GM21786 (cell line): ENCODE measurements at regions not wholly inside any gene's neighbourhood (a gene's known extent, or its start where the extent isn't known, plus 50 kb on each side); places are given as distances from the start of the nearest gene placed in this dataset.
"Not testable (repeated sequence)": the region's sequence is repeated elsewhere in the genome, so short reads cannot be mapped to it uniquely, and the experiment has no call there.

Experiments used
- ATAC-seq: cut with Tn5 transposase; IDR thresholded peaks from one replicate; pipeline ENCODE4 v1.9.1; 2021; ENCODE audit not compliant: unreplicated experiment

- no peak for ATAC-seq
Measured at GRCh38 chr6:145139140-145139850, 596.0 kb downstream of the EPM2A start.

GRCh38 chr6:145139895-145140294, 595.4 kb downstream of the EPM2A start:
- ATAC-seq, result no peak

- no peak for ATAC-seq
Measured at GRCh38 chr6:145141572-145141971, 593.7 kb downstream of the EPM2A start.

- ATAC-seq, result no peak
Measured at GRCh38 chr6:145142958-145143357, 592.4 kb downstream of the EPM2A start.

- ATAC-seq, result no peak
Measured at GRCh38 chr6:145143379-145143778, 591.9 kb downstream of the EPM2A start.

- ATAC-seq, result no peak
Measured at GRCh38 chr6:145147559-145147958, 587.8 kb downstream of the EPM2A start.

- peak; percentile 77 for ATAC-seq
Measured at GRCh38 chr6:145147981-145148749, 587.2 kb downstream of the EPM2A start.

GRCh38 chr6:145148776-145149175, 586.5 kb downstream of the EPM2A start:
- no peak for ATAC-seq

- no peak for ATAC-seq
Measured at GRCh38 chr6:145151624-145152023, 583.7 kb downstream of the EPM2A start.

GRCh38 chr6:145153495-145153894, 581.8 kb downstream of the EPM2A start:
- ATAC-seq, result no peak

- ATAC-seq, result no peak
Measured at GRCh38 chr6:145155411-145155810, 579.9 kb downstream of the EPM2A start.

- ATAC-seq, result no peak
Measured at GRCh38 chr6:145155873-145156782, 579.2 kb downstream of the EPM2A start.

- not testable (repeated sequence) for ATAC-seq
Measured at GRCh38 chr6:145158636-145159035, 576.7 kb downstream of the EPM2A start.

GRCh38 chr6:145159921-145160320, 575.4 kb downstream of the EPM2A start:
- ATAC-seq, result no peak

- no peak for ATAC-seq
Measured at GRCh38 chr6:145161501-145161900, 573.8 kb downstream of the EPM2A start.

- ATAC-seq, result no peak
Measured at GRCh38 chr6:145169726-145170224, 565.5 kb downstream of the EPM2A start.

GRCh38 chr6:145175470-145175869, 559.9 kb downstream of the EPM2A start:
- no peak for ATAC-seq

- no peak for ATAC-seq
Measured at GRCh38 chr6:145178391-145178790, 556.9 kb downstream of the EPM2A start.

- ATAC-seq, result no peak
Measured at GRCh38 chr6:145187491-145188206, 547.7 kb downstream of the EPM2A start.

GRCh38 chr6:145189836-145190235, 545.5 kb downstream of the EPM2A start:
- ATAC-seq, result no peak

GRCh38 chr6:145194389-145194788, 540.9 kb downstream of the EPM2A start:
- no peak for ATAC-seq
